ENCODE measurements at regions not wholly inside any gene's neighbourhood (a gene's known extent, or its start where the extent isn't known, plus 50 kb on each side); places are given as distances from the start of the nearest gene placed in this dataset.
"Not testable (repeated sequence)": the region's sequence is repeated elsewhere in the genome, so short reads cannot be mapped to it uniquely, and the experiment has no call there.

DNA sequence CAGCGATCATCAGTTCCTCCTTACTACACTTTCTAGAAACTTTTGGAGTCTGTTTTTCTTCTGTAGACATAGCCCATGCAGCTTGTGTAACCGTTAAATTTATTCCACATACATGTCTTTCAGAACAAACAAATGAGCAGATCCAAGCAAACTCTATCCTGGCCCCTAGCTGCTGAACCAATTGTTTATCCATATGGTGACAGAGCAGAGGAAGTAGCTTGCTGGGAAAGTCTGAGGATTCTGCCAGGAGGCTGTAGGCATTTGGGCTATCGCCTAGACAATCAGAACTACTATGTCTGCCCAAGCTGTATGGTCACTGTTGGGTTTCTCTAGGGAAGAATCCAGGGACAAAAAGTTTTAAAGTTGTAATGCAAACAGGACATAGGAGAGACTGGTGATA, 343.7 kb downstream of the SPRY2 start:
- H3K36me3 ChIP-seq (ENCODE audit: control insufficient read depth, insufficient read depth, low read length), result no peaks in the 10 kb centered on the region
- H3K9ac ChIP-seq (ENCODE audit: low read length), result no peak overlapping the region
- no peak overlapping the region for H3K4me3 ChIP-seq (ENCODE audit: low read length)
- H3K27ac ChIP-seq (ENCODE audit: low read depth, low read length), result no peak overlapping the region
- H3K27me3 ChIP-seq (ENCODE audit: control insufficient read depth, insufficient read depth, low read length), result no peaks in the 10 kb centered on the region
- H3K4me1 ChIP-seq (ENCODE audit: control insufficient read depth, insufficient read depth, low read length), result no peaks in the 10 kb centered on the region

DNA sequence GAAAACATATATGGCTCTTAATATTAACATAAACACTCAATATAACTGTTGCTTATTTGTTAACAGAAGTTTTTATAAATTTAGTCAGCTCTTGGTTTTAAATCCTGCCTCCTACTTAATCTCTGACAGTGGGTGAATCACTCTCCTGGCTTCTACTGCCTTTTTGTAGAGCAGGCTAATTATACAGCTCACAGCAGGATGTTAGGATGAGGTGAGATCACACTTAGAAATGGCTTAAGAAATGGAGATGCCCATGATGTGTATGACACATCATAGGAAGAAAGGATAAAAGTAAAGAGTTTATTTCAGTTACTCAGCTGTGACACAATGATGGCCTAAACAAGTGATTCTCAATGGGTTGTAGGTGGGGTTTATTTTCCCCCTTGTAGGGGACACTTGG, 345.6 kb downstream of the SPRY2 start:
- Histone ChIP-seq H3K4me1 (ENCODE audit: control insufficient read depth, insufficient read depth, low read length) (no peaks in the 10 kb centered on the region), H3K9ac (ENCODE audit: low read length) (no peak overlapping the region), H3K27me3 (ENCODE audit: control insufficient read depth, insufficient read depth, low read length) (no peaks in the 10 kb centered on the region), H3K27ac (ENCODE audit: low read depth, low read length) (no peak overlapping the region), H3K36me3 (ENCODE audit: control insufficient read depth, insufficient read depth, low read length) (no peaks in the 10 kb centered on the region), H3K4me3 (ENCODE audit: low read length) (no peak overlapping the region)

DNA sequence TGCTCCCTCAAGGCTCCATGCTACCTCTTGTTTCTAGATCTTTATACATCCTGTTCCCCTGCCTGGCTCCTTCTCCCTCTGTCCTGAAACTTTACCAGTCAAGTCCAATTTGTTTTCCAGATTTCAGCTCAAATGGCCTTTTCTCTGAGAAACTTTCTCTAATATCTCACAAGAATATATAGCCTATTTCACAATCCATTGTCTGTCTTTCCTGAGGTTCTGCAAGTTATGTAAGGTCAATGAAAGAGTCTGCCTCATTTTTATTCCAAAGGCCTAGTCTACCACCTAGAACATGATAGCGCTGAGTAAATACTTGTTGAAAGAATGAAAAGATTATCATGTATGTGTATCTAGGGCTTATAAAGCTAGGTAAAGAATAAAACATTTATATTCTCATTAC, 348.8 kb downstream of the SPRY2 start:
- H3K27ac ChIP-seq (ENCODE audit: low read depth, low read length), result no peak overlapping the region
- no peaks in the 10 kb centered on the region for H3K36me3 ChIP-seq (ENCODE audit: control insufficient read depth, insufficient read depth, low read length)
- no peak overlapping the region for H3K9ac ChIP-seq (ENCODE audit: low read length)
- H3K27me3 ChIP-seq (ENCODE audit: control insufficient read depth, insufficient read depth, low read length), result no peaks in the 10 kb centered on the region
- no peaks in the 10 kb centered on the region for H3K4me1 ChIP-seq (ENCODE audit: control insufficient read depth, insufficient read depth, low read length)
- H3K4me3 ChIP-seq (ENCODE audit: low read length), result no peak overlapping the region

DNA sequence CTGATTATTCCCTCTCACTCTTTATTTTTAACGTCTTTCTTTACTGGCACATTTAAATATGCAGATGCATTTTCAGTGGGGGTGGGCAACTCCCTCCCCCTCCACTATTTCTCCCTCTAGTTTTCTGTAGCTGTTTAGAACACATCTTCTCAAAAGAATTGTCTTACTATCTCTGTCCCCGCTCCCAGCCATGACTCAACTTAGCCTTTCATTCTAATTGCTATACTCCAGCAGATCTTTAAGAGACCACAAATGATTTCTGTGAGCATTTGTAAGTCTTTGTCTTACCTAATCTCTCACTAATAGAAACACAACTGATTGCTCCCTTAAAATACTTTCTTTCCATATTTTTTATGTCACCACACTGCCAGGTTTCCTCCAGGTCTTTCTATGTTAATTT, 350.9 kb downstream of the SPRY2 start:
- Histone ChIP-seq H3K4me3 (ENCODE audit: low read length) (no peak overlapping the region), H3K4me1 (ENCODE audit: control insufficient read depth, insufficient read depth, low read length) (no peaks in the 10 kb centered on the region), H3K9ac (ENCODE audit: low read length) (no peak overlapping the region), H3K36me3 (ENCODE audit: control insufficient read depth, insufficient read depth, low read length) (no peaks in the 10 kb centered on the region), H3K27ac (ENCODE audit: low read depth, low read length) (no peak overlapping the region), H3K27me3 (ENCODE audit: control insufficient read depth, insufficient read depth, low read length) (no peaks in the 10 kb centered on the region)

DNA sequence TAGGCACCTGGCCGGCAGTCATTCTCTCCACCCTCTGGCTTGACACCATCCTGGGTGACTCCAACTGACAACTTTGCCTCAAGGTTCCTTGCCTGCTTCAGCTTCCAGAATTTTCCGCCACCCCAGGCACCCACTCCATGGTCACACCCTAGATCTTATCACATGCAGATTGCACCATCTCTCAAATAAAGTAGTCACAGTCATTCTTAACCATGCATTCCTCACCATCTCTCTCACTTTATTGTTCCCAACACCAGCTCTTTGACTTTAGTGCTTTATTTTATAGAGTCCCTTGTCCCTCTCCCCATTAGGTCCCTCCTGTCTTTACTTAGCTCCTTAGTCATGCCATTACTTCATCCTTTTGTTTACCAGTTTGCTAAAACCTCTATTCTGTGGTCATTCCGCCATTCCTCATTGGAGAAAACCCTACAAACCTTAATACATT, 351.7 kb downstream of the SPRY2 start:
- no peak overlapping the region for H3K4me3 ChIP-seq (ENCODE audit: low read length)
- no peaks in the 10 kb centered on the region for H3K27me3 ChIP-seq (ENCODE audit: control insufficient read depth, insufficient read depth, low read length)
- no peaks in the 10 kb centered on the region for H3K36me3 ChIP-seq (ENCODE audit: control insufficient read depth, insufficient read depth, low read length)
- H3K4me1 ChIP-seq (ENCODE audit: control insufficient read depth, insufficient read depth, low read length), result no peaks in the 10 kb centered on the region
- H3K27ac ChIP-seq (ENCODE audit: low read depth, low read length), result no peak overlapping the region
- H3K9ac ChIP-seq (ENCODE audit: low read length), result no peak overlapping the region

DNA sequence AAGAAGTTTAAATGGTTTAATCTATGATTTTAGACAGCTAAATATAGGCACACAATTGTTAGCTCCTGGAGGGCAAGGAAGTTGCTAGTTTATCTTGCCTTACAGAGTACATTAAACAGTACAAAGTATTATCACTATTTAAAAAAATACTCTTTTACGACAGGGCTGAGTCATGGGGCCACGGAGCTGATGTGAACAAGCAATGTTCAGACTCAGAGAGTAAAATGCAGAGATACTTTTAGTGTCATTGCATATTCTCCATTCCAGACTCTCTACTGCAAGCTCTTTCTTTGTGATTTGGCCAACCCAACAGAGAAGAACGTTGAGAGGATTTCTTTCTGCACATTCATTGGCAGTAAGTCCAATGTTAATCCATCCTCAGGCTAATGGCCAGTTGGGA, 352.4 kb downstream of the SPRY2 start:
- no peak overlapping the region for H3K4me3 ChIP-seq (ENCODE audit: low read length)
- H3K9ac ChIP-seq (ENCODE audit: low read length), result no peak overlapping the region
- H3K4me1 ChIP-seq (ENCODE audit: control insufficient read depth, insufficient read depth, low read length), result no peaks in the 10 kb centered on the region
- no peaks in the 10 kb centered on the region for H3K27me3 ChIP-seq (ENCODE audit: control insufficient read depth, insufficient read depth, low read length)
- no peak overlapping the region for H3K27ac ChIP-seq (ENCODE audit: low read depth, low read length)
- H3K36me3 ChIP-seq (ENCODE audit: control insufficient read depth, insufficient read depth, low read length), result no peaks in the 10 kb centered on the region

DNA sequence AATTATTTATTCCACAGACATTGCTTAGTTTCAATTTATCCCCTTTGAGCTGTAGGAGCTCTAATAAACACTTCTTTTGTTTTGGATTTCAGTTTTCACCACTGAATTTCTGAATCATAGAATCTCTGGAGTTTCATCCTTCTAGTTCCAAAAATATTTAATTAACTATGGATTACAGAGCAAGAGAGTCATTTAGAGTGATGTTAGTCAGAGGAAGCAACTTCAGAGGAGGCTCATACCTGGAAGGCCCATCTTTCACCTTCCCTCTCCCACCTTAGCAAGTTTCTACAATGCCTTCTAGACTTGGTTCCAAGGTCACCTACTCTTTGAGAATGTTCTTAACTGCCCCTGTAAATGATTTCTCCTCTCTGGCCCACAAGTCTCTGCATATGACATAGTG, 353.2 kb downstream of the SPRY2 start:
- H3K27me3 ChIP-seq (ENCODE audit: control insufficient read depth, insufficient read depth, low read length), result no peaks in the 10 kb centered on the region
- no peak overlapping the region for H3K9ac ChIP-seq (ENCODE audit: low read length)
- H3K4me3 ChIP-seq (ENCODE audit: low read length), result no peak overlapping the region
- H3K36me3 ChIP-seq (ENCODE audit: control insufficient read depth, insufficient read depth, low read length), result no peaks in the 10 kb centered on the region
- H3K4me1 ChIP-seq (ENCODE audit: control insufficient read depth, insufficient read depth, low read length), result no peaks in the 10 kb centered on the region
- H3K27ac ChIP-seq (ENCODE audit: low read depth, low read length), result no peak overlapping the region

DNA sequence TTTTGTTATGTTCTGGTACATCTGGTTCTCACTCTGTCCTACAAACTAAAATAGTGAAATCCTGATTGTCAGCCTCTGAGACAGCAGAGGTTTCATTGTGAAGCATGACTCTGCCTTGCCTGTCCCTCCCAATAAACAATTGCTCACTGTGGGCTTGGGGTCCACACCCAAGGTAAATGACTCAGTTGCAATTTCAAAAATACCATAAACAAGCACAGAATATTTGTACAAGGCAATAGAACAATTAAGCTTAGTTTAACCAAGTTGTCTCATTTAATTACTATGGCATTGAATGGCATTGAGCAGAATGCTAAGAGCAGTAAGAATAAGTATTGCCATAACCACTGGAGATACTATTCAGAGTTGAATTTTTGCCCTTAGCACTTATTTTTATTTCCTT, 353.6 kb downstream of the SPRY2 start:
- Histone ChIP-seq H3K9ac (ENCODE audit: low read length) (no peak overlapping the region), H3K36me3 (ENCODE audit: control insufficient read depth, insufficient read depth, low read length) (no peaks in the 10 kb centered on the region), H3K4me3 (ENCODE audit: low read length) (no peak overlapping the region), H3K27ac (ENCODE audit: low read depth, low read length) (no peak overlapping the region), H3K27me3 (ENCODE audit: control insufficient read depth, insufficient read depth, low read length) (no peaks in the 10 kb centered on the region), H3K4me1 (ENCODE audit: control insufficient read depth, insufficient read depth, low read length) (no peaks in the 10 kb centered on the region)

DNA sequence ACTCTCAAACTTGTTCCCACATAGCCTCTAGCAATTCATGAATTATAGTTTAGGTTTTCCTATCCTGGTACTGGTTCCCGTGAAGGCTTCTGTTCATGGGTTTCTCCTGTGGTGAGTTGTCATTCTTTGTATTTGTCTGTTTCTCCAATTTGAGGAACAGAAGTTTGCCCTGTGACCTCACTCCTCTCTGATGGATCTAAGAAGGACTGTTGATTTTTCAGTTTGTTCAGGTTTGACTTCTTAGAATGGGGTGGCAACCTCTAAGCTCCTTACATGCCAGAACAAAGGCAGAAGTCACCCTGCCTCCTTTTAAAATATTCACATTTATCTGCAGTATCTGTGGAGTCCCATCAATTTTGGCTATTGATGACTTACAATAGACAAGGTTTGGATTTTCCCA, 354.0 kb downstream of the SPRY2 start:
- no peaks in the 10 kb centered on the region for H3K4me1 ChIP-seq (ENCODE audit: control insufficient read depth, insufficient read depth, low read length)
- H3K36me3 ChIP-seq (ENCODE audit: control insufficient read depth, insufficient read depth, low read length), result no peaks in the 10 kb centered on the region
- no peak overlapping the region for H3K4me3 ChIP-seq (ENCODE audit: low read length)
- no peak overlapping the region for H3K27ac ChIP-seq (ENCODE audit: low read depth, low read length)
- no peak overlapping the region for H3K9ac ChIP-seq (ENCODE audit: low read length)
- H3K27me3 ChIP-seq (ENCODE audit: control insufficient read depth, insufficient read depth, low read length), result no peaks in the 10 kb centered on the region

DNA sequence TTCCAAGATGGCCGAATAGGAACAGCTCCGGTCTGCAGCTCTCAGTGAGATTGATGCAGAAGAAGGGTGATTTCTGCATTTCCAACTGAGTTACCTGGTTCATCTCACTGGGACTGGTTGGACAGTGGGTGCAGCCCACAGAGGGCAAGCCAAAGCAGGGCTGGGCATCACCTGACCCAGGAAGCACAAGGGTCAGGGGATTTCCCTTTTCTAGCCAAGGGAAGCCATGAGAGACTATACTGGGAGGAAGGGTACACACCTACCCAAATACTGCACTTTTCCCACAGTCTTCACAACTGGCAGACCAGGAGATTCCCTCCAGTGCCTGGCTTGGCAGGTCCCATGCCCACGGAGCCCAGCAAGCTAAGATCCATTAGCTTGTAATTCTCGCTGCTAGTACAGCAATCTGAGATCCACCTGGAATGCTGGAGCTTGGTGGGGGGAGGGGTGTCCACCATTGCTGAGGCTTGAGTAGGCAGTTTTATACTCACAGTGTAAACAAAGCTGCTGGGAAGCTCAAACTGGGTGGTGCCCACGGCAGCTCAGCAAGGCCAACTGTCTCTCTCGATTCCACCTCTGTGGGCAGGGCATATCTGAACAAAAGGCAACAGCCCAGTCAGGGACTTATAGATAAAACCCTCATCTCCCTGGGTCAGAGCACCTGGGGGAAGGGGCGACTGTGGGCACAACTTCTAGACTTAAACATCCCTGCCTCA, 365.8 kb downstream of the SPRY2 start:
- not testable (repeated sequence) for H3K4me1 ChIP-seq (ENCODE audit: control insufficient read depth, insufficient read depth, low read length); H3K27ac ChIP-seq (ENCODE audit: low read depth, low read length)

DNA sequence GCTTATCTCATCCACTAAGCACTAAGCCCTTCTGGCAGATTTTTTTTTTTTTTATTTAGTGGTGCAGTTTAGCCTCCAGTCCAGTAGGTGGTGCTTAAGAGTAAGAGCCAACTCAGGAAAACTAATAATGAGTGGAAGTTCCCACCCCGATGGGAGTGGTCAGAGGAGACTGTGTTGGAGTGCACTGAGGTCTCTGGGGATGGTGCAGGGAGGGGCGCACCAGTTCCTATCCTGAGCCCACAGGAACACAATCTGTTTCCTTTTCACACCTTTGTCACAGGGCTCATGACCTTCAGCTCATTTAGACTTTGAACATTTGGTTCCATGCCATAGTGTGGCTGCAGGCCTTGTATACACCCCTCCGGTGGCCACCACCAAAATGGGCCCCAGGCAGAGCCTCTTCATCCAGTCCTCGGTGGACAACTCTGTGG, 367.4 kb downstream of the SPRY2 start:
- H3K27ac ChIP-seq (ENCODE audit: low read depth, low read length), result no peak overlapping the region
- H3K36me3 ChIP-seq (ENCODE audit: control insufficient read depth, insufficient read depth, low read length), result no peaks in the 10 kb centered on the region
- no peaks in the 10 kb centered on the region for H3K4me1 ChIP-seq (ENCODE audit: control insufficient read depth, insufficient read depth, low read length)
- H3K4me3 ChIP-seq (ENCODE audit: low read length), result no peak overlapping the region
- H3K27me3 ChIP-seq (ENCODE audit: control insufficient read depth, insufficient read depth, low read length), result no peaks in the 10 kb centered on the region
- H3K9ac ChIP-seq (ENCODE audit: low read length), result no peak overlapping the region

More for the DNA sequence above, 365.8 kb downstream of the SPRY2 start:
- H3K4me3 ChIP-seq (ENCODE audit: low read length); H3K27me3 ChIP-seq (ENCODE audit: control insufficient read depth, insufficient read depth, low read length); H3K36me3 ChIP-seq (ENCODE audit: control insufficient read depth, insufficient read depth, low read length); H3K9ac ChIP-seq (ENCODE audit: low read length): not testable (repeated sequence)

DNA sequence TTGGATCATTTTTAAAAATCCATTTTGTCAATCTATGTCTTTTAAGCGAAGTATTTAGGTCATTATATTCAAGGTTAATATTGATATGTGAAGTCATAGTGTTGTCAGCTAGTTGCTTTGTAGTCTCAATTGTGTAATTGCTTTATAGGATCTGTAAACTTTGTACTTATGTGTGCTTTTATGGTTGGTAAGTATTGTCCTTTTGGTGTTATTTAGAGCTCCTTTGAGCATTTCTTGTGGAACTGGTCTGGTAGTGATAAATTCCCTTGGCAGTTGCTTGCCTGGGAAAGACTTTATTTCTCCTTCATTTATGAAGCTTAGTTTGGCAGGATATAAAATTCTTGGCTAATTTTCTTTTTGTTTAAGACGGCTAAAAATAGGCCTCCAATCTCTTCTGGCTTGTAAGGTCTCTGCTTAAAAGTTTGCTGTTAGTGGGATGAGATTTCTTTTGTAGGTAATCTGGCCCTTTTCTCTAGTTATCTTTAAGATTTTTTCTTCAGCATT, 368.8 kb downstream of the SPRY2 start:
- Histone ChIP-seq H3K27ac (ENCODE audit: low read depth, low read length) (no peak overlapping the region), H3K4me1 (ENCODE audit: control insufficient read depth, insufficient read depth, low read length) (no peaks in the 10 kb centered on the region), H3K4me3 (ENCODE audit: low read length) (no peak overlapping the region), H3K36me3 (ENCODE audit: control insufficient read depth, insufficient read depth, low read length) (no peaks in the 10 kb centered on the region), H3K9ac (ENCODE audit: low read length) (no peak overlapping the region), H3K27me3 (ENCODE audit: control insufficient read depth, insufficient read depth, low read length) (no peaks in the 10 kb centered on the region)

DNA sequence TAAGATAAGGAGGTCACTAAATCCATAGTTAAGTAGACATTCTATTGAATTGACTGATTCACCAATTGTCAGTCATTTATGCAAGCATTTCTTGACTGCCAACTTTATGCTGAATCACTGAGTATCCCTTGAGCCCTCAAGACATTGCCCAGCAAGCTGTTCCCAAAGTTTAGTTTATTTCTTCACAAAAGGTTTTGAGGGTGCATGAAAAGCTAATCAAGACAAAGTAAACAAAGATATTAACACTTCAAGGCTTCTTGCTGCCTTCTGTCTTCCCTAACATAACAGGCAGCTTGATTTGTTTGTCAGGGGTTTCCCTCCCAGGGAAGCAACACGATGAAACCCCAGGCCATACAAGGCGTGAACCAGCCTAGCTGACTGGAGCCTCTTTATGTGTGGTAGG, 374.4 kb downstream of the SPRY2 start:
- no peak overlapping the region for H3K4me3 ChIP-seq (ENCODE audit: low read length)
- H3K27me3 ChIP-seq (ENCODE audit: control insufficient read depth, insufficient read depth, low read length), result no peaks in the 10 kb centered on the region
- no peak overlapping the region for H3K27ac ChIP-seq (ENCODE audit: low read depth, low read length)
- H3K4me1 ChIP-seq (ENCODE audit: control insufficient read depth, insufficient read depth, low read length), result no peaks in the 10 kb centered on the region
- no peak overlapping the region for H3K9ac ChIP-seq (ENCODE audit: low read length)
- H3K36me3 ChIP-seq (ENCODE audit: control insufficient read depth, insufficient read depth, low read length), result no peaks in the 10 kb centered on the region

Data from rectal smooth muscle tissue (tissue), 1 donor.